Retina (tissue), 1 donor: ENCODE measurements at regions not wholly inside any gene's neighbourhood (a gene's known extent, or its start where the extent isn't known, plus 50 kb on each side); places are given as distances from the start of the nearest gene placed in this dataset.
"Not testable (repeated sequence)": the region's sequence is repeated elsewhere in the genome, so short reads cannot be mapped to it uniquely, and the experiment has no call there.

Experiments used
- DNase-seq: peaks from one replicate; pipeline ENCODE4 v3.0.0-alpha.2; 2016

GRCh38 chr7:10346032-10346431, 627.6 kb upstream of the PHF14 start:
- DNase-seq = no peak

- DNase-seq = no peak
These were observed 617.9 kb upstream of the PHF14 start for GRCh38 chr7:10355816-10356215.

GRCh38 chr7:10360050-10360449, 613.6 kb upstream of the PHF14 start:
- DNase-seq = no peak

- no peak for DNase-seq
These were observed 571.9 kb upstream of the PHF14 start for GRCh38 chr7:10401793-10402192.

- peak; percentile 22 for DNase-seq
These were observed 561.2 kb upstream of the PHF14 start for GRCh38 chr7:10412422-10413019.

- no peak for DNase-seq
These were observed 554.7 kb upstream of the PHF14 start for GRCh38 chr7:10418985-10419384.

GRCh38 chr7:10429031-10429430, 544.6 kb upstream of the PHF14 start:
- peak; percentile 37 for DNase-seq

GRCh38 chr7:10429511-10429910, 544.2 kb upstream of the PHF14 start:
- DNase-seq = peak; percentile 38

GRCh38 chr7:10436302-10436701, 537.4 kb upstream of the PHF14 start:
- DNase-seq = no peak

- DNase-seq = peak; percentile 8
These were observed 534.6 kb upstream of the PHF14 start for GRCh38 chr7:10439027-10439426.

GRCh38 chr7:10455936-10456335, 517.7 kb upstream of the PHF14 start:
- DNase-seq = no peak

GRCh38 chr7:10460474-10460873, 513.2 kb upstream of the PHF14 start:
- no peak for DNase-seq

- DNase-seq = no peak
These were observed 510.0 kb upstream of the PHF14 start for GRCh38 chr7:10463701-10464100.

- not testable (repeated sequence) for DNase-seq
These were observed 508.1 kb upstream of the PHF14 start for GRCh38 chr7:10465536-10465935.

GRCh38 chr7:10468908-10469307, 504.8 kb upstream of the PHF14 start:
- no peak for DNase-seq

- no peak for DNase-seq
These were observed 504.2 kb upstream of the PHF14 start for GRCh38 chr7:10469476-10469875.

GRCh38 chr7:10471280-10472058, 502.2 kb upstream of the PHF14 start:
- DNase-seq = no peak

- DNase-seq = no peak
These were observed 501.6 kb upstream of the PHF14 start for GRCh38 chr7:10472115-10472514.

- DNase-seq = no peak
These were observed 500.1 kb upstream of the PHF14 start for GRCh38 chr7:10473569-10473968.

GRCh38 chr7:10474048-10474447, 499.6 kb upstream of the PHF14 start:
- DNase-seq = no peak

- no peak for DNase-seq
These were observed 497.6 kb upstream of the PHF14 start for GRCh38 chr7:10475940-10476641.

- no peak for DNase-seq
These were observed 497.0 kb upstream of the PHF14 start for GRCh38 chr7:10476642-10477041.

- DNase-seq = no peak
These were observed 490.0 kb upstream of the PHF14 start for GRCh38 chr7:10483671-10484070.

GRCh38 chr7:10484767-10485166, 488.9 kb upstream of the PHF14 start:
- no peak for DNase-seq
